Mesothelial cell of epicardium (in vitro differentiated cells): ENCODE measurements at regions not wholly inside any gene's neighbourhood (a gene's known extent, or its start where the extent isn't known, plus 50 kb on each side); places are given as distances from the start of the nearest gene placed in this dataset.

Source experiments
- DNase-seq, 2 experiments: peaks; one replicate each; pipeline ENCODE4 v3.0.0; 2021; ENCODE audit warnings: low spot score in 2 of 2; ENCODE audit not compliant: unreplicated experiment in 2 of 2
- H3K27ac Mint-ChIP-seq: 2 replicates; pipeline ENCODE4 v1.8.0; 2021; ENCODE audit warnings: mixed read lengths
- H3K27me3 Mint-ChIP-seq: 2 replicates; pipeline ENCODE4 v1.8.0; 2021; ENCODE audit warnings: low read depth, mixed read lengths
- H3K36me3 Mint-ChIP-seq: 2 replicates; pipeline ENCODE4 v1.8.0; 2021; ENCODE audit warnings: mixed read lengths
- H3K4me1 Mint-ChIP-seq: 2 replicates; pipeline ENCODE4 v1.8.0; 2021; ENCODE audit warnings: mixed read lengths
- H3K4me3 Mint-ChIP-seq: 2 replicates; pipeline ENCODE4 v1.8.0; 2021; ENCODE audit warnings: mild to moderate bottlenecking, moderate library complexity, mixed read lengths
- H3K9me3 Mint-ChIP-seq: 2 replicates; pipeline ENCODE4 v1.8.0; 2021; ENCODE audit warnings: mixed read lengths
- TF ChIP-seq, protein P1 (sequence below): fragments of 200-600 bp; sonication (generic); IDR thresholded peaks from one replicate; pipeline ENCODE4 v1.5.0; 2021; ENCODE audit warnings: antibody characterized with exemption; ENCODE audit not compliant: unreplicated experiment

DNA sequence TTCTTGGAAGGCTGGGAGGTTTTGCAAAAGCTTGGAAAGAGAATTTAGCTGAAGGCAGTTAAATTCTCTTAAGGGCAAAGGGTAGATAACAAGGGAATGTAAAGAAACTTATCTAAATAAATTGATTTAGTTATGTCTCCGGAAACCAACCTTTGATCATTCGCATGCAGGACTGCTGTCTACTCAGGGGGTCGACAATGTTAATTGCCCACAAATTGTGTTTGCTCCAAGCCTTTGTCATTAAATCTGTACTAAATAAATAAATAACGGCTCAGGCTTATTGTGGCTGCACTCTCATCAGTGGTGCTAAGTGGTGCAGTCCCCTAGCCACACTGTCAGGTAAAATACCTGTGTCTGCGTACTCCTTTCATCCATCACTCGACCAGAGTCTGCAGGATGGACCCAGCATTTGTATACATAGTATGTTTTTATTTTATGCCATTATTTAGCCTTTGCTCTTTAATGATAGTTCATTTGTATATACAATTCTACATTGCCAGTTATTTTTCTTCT, 497.4 kb upstream of the RASGRP1 start:
- no peaks in the 10 kb centered on the region for H3K36me3 Mint-ChIP-seq
- TF ChIP-seq, protein P1, sequence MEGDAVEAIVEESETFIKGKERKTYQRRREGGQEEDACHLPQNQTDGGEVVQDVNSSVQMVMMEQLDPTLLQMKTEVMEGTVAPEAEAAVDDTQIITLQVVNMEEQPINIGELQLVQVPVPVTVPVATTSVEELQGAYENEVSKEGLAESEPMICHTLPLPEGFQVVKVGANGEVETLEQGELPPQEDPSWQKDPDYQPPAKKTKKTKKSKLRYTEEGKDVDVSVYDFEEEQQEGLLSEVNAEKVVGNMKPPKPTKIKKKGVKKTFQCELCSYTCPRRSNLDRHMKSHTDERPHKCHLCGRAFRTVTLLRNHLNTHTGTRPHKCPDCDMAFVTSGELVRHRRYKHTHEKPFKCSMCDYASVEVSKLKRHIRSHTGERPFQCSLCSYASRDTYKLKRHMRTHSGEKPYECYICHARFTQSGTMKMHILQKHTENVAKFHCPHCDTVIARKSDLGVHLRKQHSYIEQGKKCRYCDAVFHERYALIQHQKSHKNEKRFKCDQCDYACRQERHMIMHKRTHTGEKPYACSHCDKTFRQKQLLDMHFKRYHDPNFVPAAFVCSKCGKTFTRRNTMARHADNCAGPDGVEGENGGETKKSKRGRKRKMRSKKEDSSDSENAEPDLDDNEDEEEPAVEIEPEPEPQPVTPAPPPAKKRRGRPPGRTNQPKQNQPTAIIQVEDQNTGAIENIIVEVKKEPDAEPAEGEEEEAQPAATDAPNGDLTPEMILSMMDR, result no peak
- H3K27me3 Mint-ChIP-seq, result no peaks in the 10 kb centered on the region
- no peak overlapping the region for H3K27ac Mint-ChIP-seq
- peaks cover 3% of the 10 kb centered on the region for H3K4me1 Mint-ChIP-seq
- no peak for DNase-seq
- peaks cover 12% of the 10 kb centered on the region for H3K9me3 Mint-ChIP-seq
- no peak overlapping the region for H3K4me3 Mint-ChIP-seq

DNA sequence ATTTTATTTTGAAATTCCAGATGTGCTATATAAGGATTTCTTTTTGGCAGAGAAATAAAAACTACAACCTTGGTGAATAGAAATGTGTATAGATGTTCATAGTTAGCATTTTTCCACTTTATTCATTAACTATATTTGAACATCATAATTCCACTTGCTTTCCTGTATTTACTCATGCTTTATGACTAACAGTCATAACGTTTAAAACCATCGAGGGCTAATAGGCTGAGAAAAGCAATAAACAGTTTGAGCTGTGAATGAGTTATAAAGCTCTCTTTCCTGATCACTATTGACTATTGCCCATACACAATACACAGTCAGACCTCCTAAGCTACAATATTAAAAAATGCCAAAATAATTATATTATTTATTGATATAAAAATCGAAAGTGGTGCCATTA, 502.1 kb upstream of the RASGRP1 start:
- TF ChIP-seq, protein P1, result no peak
- no peak overlapping the region for H3K4me3 Mint-ChIP-seq
- no peaks in the 10 kb centered on the region for H3K27me3 Mint-ChIP-seq
- H3K4me1 Mint-ChIP-seq, result peaks cover 2% of the 10 kb centered on the region
- H3K9me3 Mint-ChIP-seq, result peaks cover 10% of the 10 kb centered on the region
- H3K27ac Mint-ChIP-seq, result no peak overlapping the region
- no peak for DNase-seq
- H3K36me3 Mint-ChIP-seq, result no peaks in the 10 kb centered on the region

DNA sequence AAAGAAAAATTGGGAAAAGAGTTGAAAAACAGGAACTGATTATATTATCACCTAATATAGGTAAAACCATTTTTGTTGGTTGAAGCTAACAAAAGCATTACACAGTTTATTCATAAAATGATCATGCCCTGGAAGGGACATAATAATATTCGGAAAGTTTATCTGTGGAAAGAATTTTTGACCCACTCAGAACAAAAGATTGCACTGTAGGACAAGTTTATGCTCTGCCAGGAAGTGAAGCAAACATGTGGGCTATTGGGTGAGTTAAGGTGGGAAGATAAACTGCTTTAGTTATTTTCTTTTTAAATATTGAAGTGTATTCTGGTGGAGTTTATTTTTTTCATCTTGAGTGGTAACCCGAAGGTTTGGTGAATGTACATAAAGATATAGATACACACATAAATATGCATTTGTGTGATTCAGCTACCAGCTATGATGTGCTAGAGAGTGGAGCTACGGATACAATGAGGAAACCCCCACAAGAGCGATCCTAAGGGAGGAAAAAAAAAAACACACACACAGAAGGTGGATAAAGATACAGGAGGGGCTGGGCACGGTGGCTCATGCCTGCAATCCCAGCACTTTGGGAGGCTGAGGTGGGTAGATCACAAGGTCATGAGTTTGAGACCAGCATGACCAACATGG, 506.4 kb upstream of the THBS1 start:
- Mint-ChIP-seq H3K4me1 (peaks cover 7% of the 10 kb centered on the region), H3K36me3 (no peaks in the 10 kb centered on the region), H3K4me3 (no peak overlapping the region), H3K27me3 (no peaks in the 10 kb centered on the region), H3K9me3 (no peaks in the 10 kb centered on the region), H3K27ac (no peak overlapping the region)
- TF ChIP-seq, protein P1, result no peak
- no peak for DNase-seq

DNA sequence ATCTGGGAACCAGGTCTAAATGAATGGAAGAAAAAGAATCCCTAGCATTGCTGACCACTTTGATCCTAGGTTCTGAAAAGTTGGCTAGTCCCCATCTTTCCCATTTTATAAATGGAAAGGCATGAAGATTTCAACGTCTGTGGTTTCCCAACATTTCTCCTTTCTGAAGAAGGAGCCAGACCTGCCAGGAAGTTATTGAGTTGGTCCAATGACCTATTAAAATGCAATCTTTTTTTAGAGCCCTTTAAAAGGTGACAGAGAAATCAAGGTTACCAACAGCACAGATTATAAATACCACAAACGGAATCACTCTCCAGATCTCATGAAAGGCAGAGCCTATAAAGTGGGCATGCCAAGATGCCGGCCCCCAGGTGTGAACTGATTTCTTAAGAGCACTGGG, 505.6 kb upstream of the THBS1 start:
- no peak overlapping the region for H3K4me3 Mint-ChIP-seq
- TF ChIP-seq, protein P1, result no peak
- DNase-seq, result no peak
- no peak overlapping the region for H3K27ac Mint-ChIP-seq
- H3K36me3 Mint-ChIP-seq, result no peaks in the 10 kb centered on the region
- H3K4me1 Mint-ChIP-seq, result peaks cover 10% of the 10 kb centered on the region
- H3K27me3 Mint-ChIP-seq, result no peaks in the 10 kb centered on the region
- H3K9me3 Mint-ChIP-seq, result no peaks in the 10 kb centered on the region

DNA sequence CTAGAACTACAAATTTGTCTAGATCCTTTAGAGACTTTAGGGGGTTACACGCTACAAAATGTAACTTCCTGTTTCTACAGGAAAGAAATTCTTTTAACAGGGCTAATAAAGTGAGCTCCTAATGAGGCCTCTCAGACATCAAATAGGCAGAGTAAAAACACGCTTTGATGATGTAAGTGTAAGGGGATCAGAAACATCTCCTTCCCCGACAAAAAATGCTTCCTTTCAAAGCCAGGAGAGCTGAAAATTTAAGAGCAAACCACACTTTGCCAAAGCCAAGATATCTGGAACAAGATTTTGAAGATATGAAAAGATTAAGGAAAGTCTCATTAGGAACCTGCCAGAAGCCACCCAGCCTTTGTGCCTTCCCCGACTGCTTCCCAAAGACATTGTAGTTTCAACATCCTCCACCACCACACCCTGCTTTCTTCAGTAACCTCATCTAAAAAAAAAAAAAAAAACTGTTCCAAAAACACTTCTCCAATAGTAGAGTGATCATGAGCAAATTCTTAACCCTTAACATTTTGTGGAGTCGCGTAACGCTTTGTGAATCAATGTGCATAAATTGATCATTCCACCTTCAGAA, 505.0 kb upstream of the THBS1 start:
- Mint-ChIP-seq H3K36me3 (no peaks in the 10 kb centered on the region), H3K27ac (no peak overlapping the region), H3K4me3 (no peak overlapping the region), H3K4me1 (peaks cover 10% of the 10 kb centered on the region), H3K27me3 (no peaks in the 10 kb centered on the region), H3K9me3 (no peaks in the 10 kb centered on the region)
- DNase-seq, result no peak
- TF ChIP-seq, protein P1, result no peak
